Spleen (tissue), 11 donors: ENCODE measurements at regions not wholly inside any gene's neighbourhood (a gene's known extent, or its start where the extent isn't known, plus 50 kb on each side); places are given as distances from the start of the nearest gene placed in this dataset.

Source experiments
- DNase-seq: peaks from one replicate; pipeline ENCODE4 v3.0.0-alpha.2; 2020
- H3K27ac ChIP-seq, 8 donors: fragments of 200-600 bp; sonication (generic) in 7 of 8; 1 replicate in 4 of 8; 2 replicates in 4 of 8; pipeline versions ENCODE4 v1.5.0 to v1.8.0; 2016 to 2021; ENCODE audit warnings: inconsistent platforms in 4 of 8, mild to moderate bottlenecking in 4 of 8, moderate library complexity in 1 of 8
- H3K27me3 ChIP-seq, 7 donors: fragments of 200-600 bp; sonication (generic) in 6 of 7; replicated peaks in 1 of 7; 1 replicate in 4 of 7; 2 replicates in 3 of 7; pipeline versions ENCODE4 v1.5.0 to v1.8.0; 2016 to 2021; ENCODE audit warnings: inconsistent platforms in 3 of 7, mild to moderate bottlenecking in 1 of 7
- H3K36me3 ChIP-seq, 6 donors: fragments of 200-600 bp; sonication (generic) in 5 of 6; 1 replicate in 4 of 6; 2 replicates in 2 of 6; pipeline versions ENCODE4 v1.5.0 to v1.8.0; 2016 to 2021; ENCODE audit warnings: inconsistent platforms in 2 of 6
- H3K4me1 ChIP-seq, 6 donors: fragments of 200-600 bp; sonication (generic) in 5 of 6; 1 replicate in 3 of 6; 2 replicates in 3 of 6; pipeline versions ENCODE4 v1.5.0 to v1.8.0; 2016 to 2021; ENCODE audit warnings: inconsistent platforms in 3 of 6
- H3K4me3 ChIP-seq, 8 donors: fragments of 200-600 bp; sonication (generic) in 7 of 8; 1 replicate in 4 of 8; 2 replicates in 4 of 8; pipeline versions ENCODE4 v1.5.0 to v1.8.0; 2016 to 2021; ENCODE audit warnings: inconsistent platforms in 4 of 8, mild to moderate bottlenecking in 4 of 8, moderate library complexity in 2 of 8
- H3K9me3 ChIP-seq, 8 donors: fragments of 200-600 bp; sonication (generic) in 7 of 8; 1 replicate in 4 of 8; 2 replicates in 4 of 8; pipeline versions ENCODE4 v1.5.0 to v1.8.0; 2016 to 2021; ENCODE audit warnings: inconsistent platforms in 4 of 8
- CTCF ChIP-seq, 11 experiments: fragments of 200-600 bp in 7 of 11; fragments of 450-650 bp in 4 of 11; sonication (generic) in 4 of 11; IDR thresholded peaks in 8 of 11; conservative IDR thresholded peaks in 3 of 11; 1 replicate in 7 of 11; 2 replicates in 4 of 11; pipeline versions ENCODE4 v1.4.0 to v1.8.0; 2016 to 2021; ENCODE audit warnings: antibody characterized with exemption in 11 of 11, inconsistent platforms in 4 of 11, mild to moderate bottlenecking in 1 of 11
- POLR2A ChIP-seq, 3 donors: fragments of 450-650 bp; IDR thresholded peaks; one replicate each; pipeline ENCODE4 v1.5.1; 2017; ENCODE audit warnings: antibody characterized with exemption in 3 of 3, mild to moderate bottlenecking in 1 of 3
- POLR2AphosphoS5 ChIP-seq, 3 donors: sonication (generic); formaldehyde crosslinking; IDR thresholded peaks; one replicate each; pipeline ENCODE4 v1.5.1; 2017; ENCODE audit warnings: antibody characterized with exemption in 3 of 3
- WGBS, 5 donors: extraction: QIAGEN DNeasy Blood & Tissue Kit in 3 of 5; methylation state at CpG; one replicate each; pipeline versions ENCODE4 v1.1.5 to v1.1.7; 2013 to 2018; 5-methylcytosine and 5-hydroxymethylcytosine counted together
- intact Hi-C: fragments of 100-400 bp; cut with DNase I; formaldehyde crosslinking; loops from one replicate; pipeline ENCODE4 v1.15.0; 2023; ENCODE audit warnings: low total_unique reads
- donor health status: healthy with polysubstance abuse.
- donor health status: DM: no; HTN: no; CAD: no; lungs with moderate emphysema.
- donor health status: DM: no; HTN: no; CAD: no.
- donor health status: Bipolar disorder and iron deficiency.
- donor health status: healthy.
- donor health status: DM: no; HTN: no; CAD: no.
- donor health status: DM: yes; HTN: yes; CAD: no.

- Histone ChIP-seq H3K4me3 (no peak overlapping the region), H3K4me1 (no peaks in the 10 kb centered on the region), H3K27ac (no peak overlapping the region), H3K9me3 (peaks cover 0 to 11% (median 2%) of the 10 kb centered on the region in 8 donors), H3K27me3 (no peaks in the 10 kb centered on the region), H3K36me3 (no peaks in the 10 kb centered on the region)
- 50 to 67% (median 53%) methylated on average over 1 of the region's 1 CpG for WGBS, 5 donors
- DNase-seq = no peak
- no peak for TF ChIP-seq POLR2AphosphoS5 (IDR thresholded peaks at IDR 0.05)
- TF ChIP-seq CTCF (IDR thresholded peaks at IDR 0.05 in 8 of 11, conservative IDR thresholded peaks at IDR 0.05 in 3 of 11) = no peak
- TF ChIP-seq POLR2A (IDR thresholded peaks at IDR 0.05) = no peak
- intact Hi-C loops = no loop called here
Measured at GRCh38 chr5:28132151-28132550, 1093.8 kb upstream of the CDH9 start.

DNA sequence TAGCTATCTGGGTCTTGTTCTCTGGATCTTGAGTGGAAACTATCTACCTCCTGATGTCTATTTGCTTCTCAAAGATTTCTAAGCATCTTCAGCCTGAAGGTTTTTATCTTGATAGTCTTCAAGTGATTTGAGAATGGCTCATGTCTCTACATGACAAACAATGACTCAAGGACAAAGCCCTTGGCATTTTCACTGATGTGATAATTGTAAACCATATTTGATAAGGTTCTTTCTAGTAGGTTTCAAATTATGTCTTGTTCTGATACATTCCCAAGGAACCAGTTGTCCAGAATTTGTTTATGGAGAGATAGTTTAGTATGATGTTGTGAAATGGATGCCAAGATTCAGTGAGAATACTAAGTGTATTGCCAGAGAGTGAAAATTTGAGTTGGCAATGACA lies 1079.3 kb upstream of the CDH9 start:
- H3K27ac ChIP-seq = no peak overlapping the region
- DNase-seq = no peak
- no peaks in the 10 kb centered on the region for H3K36me3 ChIP-seq
- no peaks in the 10 kb centered on the region for H3K27me3 ChIP-seq
- no peaks in the 10 kb centered on the region for H3K4me1 ChIP-seq
- peaks cover 0 to 44% (median 23%) of the 10 kb centered on the region in 8 donors for H3K9me3 ChIP-seq
- intact Hi-C loops = no loop called here
- TF ChIP-seq POLR2AphosphoS5 (IDR thresholded peaks at IDR 0.05) (no peak), POLR2A (IDR thresholded peaks at IDR 0.05) (no peak)
- H3K4me3 ChIP-seq = no peak overlapping the region

GRCh38 chr5:28117273-28117672 lies 1078.9 kb upstream of the CDH9 start:
- Histone ChIP-seq H3K27ac (no peak overlapping the region), H3K9me3 (peaks cover 0 to 45% (median 26%) of the 10 kb centered on the region in 8 donors), H3K27me3 (no peaks in the 10 kb centered on the region), H3K4me1 (no peaks in the 10 kb centered on the region), H3K36me3 (no peaks in the 10 kb centered on the region), H3K4me3 (no peak overlapping the region)
- 62 to 77% (median 72%) methylated on average over 2 of the region's 2 CpGs for WGBS, 5 donors
- intact Hi-C loops = no loop called here
- no peak for TF ChIP-seq CTCF (IDR thresholded peaks at IDR 0.05 in 8 of 11, conservative IDR thresholded peaks at IDR 0.05 in 3 of 11)
- DNase-seq = no peak

DNA sequence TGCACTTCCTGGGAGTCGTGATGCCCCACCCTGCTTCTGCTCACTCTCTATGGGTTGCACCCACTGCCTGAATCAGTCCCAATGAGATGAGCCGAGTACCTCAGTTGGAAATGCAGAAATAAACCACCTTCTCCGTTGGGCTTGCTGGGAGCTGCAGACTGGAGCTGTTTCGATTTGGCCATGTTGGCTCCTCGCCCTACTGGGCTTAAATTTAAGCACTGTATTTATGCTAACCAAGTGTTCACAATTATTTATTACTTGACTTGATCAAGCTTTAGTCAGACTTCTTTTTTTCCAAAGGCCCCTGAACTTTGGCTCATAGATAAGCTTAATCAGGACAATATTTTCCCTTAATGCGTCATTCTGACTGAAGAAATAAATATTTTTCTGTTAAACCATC lies 1072.4 kb upstream of the CDH9 start:
- intact Hi-C loops = no loop called here
- Histone ChIP-seq H3K27ac (no peak overlapping the region), H3K9me3 (peaks cover 0 to 29% (median 13%) of the 10 kb centered on the region in 8 donors), H3K4me3 (no peak overlapping the region), H3K27me3 (no peaks in the 10 kb centered on the region), H3K4me1 (no peaks in the 10 kb centered on the region), H3K36me3 (no peaks in the 10 kb centered on the region)
- DNase-seq = no peak
- TF ChIP-seq CTCF (IDR thresholded peaks at IDR 0.05 in 8 of 11, conservative IDR thresholded peaks at IDR 0.05 in 3 of 11) (no peak), POLR2A (IDR thresholded peaks at IDR 0.05) (no peak), POLR2AphosphoS5 (IDR thresholded peaks at IDR 0.05) (no peak)
- 68 to 85% (median 78%) methylated on average over 6 of the region's 6 CpGs for WGBS, 5 donors

DNA sequence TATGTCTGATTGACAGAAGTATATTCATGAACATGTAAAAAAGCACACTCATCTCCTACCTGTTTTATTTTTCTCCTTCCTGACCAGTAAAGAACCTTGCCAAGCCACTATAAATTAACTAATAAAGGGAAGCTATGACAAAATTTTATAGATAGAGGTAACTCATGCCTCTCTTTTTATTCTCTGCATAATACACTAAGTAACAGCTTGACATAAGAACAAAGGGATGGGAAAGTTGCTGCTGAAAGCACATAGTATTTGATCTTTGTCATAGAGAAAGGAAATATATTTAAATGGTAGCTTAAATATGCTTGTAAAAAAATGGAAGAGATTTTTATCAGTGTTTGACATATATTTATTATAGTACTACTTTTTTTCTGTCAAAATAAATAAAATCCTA lies 1065.7 kb upstream of the CDH9 start:
- Histone ChIP-seq H3K4me3 (no peak overlapping the region), H3K27me3 (no peaks in the 10 kb centered on the region), H3K27ac (no peak overlapping the region), H3K36me3 (no peaks in the 10 kb centered on the region), H3K4me1 (no peaks in the 10 kb centered on the region), H3K9me3 (peaks cover 0 to 7% (median 0%) of the 10 kb centered on the region in 8 donors)
- DNase-seq = no peak
- intact Hi-C loops = no loop called here
- TF ChIP-seq POLR2AphosphoS5 (IDR thresholded peaks at IDR 0.05) = no peak
- TF ChIP-seq CTCF (IDR thresholded peaks at IDR 0.05 in 8 of 11, conservative IDR thresholded peaks at IDR 0.05 in 3 of 11) = no peak
- TF ChIP-seq POLR2A (IDR thresholded peaks at IDR 0.05) = no peak
